ENCODE measurements at regions not wholly inside any gene's neighbourhood (a gene's known extent, or its start where the extent isn't known, plus 50 kb on each side); places are given as distances from the start of the nearest gene placed in this dataset.
"Not testable (repeated sequence)": the region's sequence is repeated elsewhere in the genome, so short reads cannot be mapped to it uniquely, and the experiment has no call there.

GRCh38 chr5:21559109-21559508 lies 1294.0 kb downstream of the CDH12 start:
- TF ChIP-seq CTCF, POLR2A (IDR thresholded peaks at IDR 0.05): not testable (repeated sequence)

All from testis (tissue), 2 donors.